NCI-H748 treated with DMSO at 0.1 percent for 48 hours (cell line): ENCODE measurements at regions not wholly inside any gene's neighbourhood (a gene's known extent, or its start where the extent isn't known, plus 50 kb on each side); places are given as distances from the start of the nearest gene placed in this dataset.
"Not testable (repeated sequence)": the region's sequence is repeated elsewhere in the genome, so short reads cannot be mapped to it uniquely, and the experiment has no call there.

Experiments used
- DNase-seq: peaks from one replicate; lab custom pipeline; 2025; lab: John Stamatoyannopoulos, UW

DNA sequence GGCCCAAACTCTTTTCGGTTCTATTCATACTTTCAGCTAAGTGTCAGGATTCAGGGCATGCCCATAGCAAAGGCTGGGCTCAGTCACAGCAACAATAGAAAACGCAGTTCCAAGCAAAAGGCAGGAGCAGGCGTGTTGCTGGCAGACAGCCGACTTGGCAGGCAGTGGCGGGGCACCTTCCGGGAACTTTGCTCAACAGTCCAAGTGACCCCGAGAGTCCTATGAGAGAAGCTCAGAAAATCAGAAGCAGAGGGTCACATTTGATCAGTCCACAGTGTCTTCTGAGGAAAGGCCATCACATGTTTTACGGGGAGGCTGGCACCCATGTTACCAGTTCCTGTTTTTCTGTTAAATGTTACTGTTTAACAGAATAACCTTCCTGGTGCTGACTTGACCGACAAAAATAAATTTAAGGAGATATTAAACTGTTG lies 115.0 kb downstream of the DACT1 start:
- no peak for DNase-seq

DNA sequence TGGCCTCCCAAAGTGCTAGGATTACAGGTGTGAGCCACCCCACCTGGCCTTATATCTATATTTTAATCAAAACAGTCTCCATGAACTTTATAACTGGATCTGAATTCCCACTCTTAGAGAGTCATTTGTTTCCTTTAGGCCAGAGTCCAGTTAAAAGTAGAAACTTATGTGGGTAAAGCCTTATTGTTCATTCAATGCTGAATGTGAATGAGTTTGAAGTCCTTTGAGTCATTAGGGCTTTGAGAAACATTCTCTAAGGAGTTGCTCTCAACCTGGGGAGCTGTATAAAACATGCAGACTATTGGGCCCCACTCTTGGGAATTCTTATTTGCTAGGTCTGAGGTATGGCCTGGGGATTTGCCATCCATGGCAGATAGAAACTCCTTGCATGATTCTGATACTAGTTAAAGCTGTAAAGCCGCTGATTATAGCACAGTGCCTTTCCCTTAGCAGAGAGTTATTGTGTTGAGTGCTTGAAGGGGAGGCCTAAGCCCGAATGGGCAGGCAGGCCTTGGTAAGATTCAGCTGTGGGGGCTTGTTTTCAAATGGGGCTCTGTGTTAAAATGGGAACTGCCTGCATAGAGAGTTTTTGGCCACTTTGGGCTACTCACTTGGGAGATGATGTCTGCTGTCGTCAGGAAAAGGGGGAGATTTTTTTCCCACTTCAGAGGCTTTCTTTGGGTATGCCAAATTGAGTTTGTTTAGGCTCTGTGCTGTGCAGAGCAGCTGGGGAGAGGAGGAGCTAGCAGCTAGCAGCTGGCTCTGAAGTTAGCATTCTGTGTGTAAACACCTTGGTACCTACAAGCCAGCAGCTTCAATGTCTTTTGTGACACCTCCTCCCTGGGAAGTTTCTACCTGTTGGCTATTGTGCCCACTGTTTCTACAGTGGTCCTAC lies 117.5 kb downstream of the DACT1 start:
- DNase-seq = peak; percentile 46

DNA sequence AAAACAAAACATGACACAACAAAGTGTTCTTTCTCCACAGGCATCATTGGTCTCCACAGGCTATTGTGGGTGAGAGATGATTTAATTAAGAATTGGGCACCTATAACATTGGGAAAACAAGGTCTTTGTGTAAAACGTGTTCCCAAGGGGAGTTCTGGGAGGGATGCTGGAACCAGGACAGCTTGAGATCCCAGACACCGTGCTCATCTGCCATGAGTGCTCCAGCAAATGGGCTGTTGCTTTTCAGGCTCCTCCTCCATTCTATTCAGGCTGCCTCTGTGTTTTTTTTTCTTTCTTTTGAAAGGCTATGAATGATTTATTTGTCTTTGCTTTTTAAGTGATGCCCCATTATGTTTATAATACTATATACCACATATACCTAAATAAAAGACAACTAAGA lies 122.4 kb downstream of the DACT1 start:
- no peak for DNase-seq

DNA sequence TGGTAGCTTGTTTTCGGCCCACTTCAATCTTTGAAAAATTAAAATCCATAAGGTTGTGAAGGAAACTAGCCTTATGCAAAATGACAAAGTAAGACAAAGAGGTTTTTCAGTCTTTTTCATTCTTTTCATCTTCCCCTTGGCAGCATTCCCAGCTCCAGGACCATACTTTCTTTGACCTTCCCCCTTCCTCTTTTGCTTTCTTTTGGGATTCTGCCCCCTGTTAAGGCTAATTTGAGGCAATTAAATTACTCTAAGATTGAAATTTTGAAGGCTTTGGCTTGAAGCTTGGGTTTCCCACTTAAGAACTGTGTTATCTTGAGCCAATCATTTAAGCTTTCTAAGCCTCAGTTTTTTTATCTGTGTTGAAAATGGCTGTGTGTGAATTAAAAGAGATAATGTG lies 124.9 kb downstream of the DACT1 start:
- no peak for DNase-seq

DNA sequence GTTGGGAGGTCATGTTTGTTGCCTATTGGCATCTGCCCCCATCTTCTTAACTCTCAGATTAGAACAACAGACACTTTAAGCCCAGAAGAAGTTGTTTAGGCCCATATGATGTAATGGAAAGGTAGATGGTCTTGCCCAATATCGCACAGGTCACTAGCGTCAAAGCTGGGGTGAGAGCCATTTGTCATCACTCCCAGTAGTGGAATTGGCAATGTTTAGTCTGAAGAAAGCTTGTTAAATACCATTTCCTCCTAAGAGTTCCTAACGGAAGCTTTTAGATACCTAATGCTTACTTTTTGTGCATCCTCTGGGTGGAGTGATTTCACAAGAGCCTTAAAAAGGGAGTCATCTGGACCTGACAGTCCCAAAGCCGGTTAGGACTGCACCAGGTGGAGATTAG lies 125.4 kb downstream of the DACT1 start:
- DNase-seq = no peak

DNA sequence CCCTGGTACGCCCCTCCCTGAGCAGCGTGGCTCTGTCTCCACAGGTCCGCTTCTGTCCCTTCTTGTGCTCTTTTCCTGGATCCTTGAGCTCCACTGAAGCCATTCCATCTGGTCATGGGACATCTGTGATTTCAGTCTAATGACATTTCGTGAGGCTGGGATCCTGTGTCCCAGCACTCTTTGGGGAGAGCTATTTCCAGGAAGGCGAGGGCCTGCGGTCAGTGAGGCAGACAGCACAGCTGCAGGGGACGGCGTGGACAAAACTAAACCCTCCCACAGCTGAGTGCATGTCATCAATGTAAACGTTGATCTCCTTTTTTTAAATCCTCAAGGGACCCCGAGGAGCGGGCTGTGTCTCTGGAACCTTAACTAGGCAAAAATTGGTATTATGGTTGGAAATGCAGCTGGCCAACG lies 127.7 kb downstream of the DACT1 start:
- DNase-seq = no peak

DNA sequence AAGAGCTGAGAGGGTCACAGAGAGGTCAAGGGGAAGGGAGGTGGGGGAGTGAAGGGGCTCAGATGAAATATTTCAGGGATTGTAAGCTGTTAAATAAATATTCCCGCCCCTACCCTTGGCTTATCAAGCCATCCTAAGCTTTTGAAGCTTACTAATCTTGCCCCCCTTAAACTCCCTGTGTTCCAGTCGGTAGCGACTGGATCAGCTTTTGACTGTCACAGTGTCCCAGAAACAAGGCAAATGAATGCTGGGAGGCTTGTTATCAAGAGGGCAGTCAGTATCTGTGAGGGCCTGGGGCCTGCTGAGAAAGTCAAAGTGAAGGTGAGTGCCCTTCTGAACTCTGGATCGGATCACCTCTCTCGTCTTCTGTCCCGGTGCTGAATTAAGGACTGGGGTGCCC lies 128.1 kb downstream of the DACT1 start:
- DNase-seq = no peak

DNA sequence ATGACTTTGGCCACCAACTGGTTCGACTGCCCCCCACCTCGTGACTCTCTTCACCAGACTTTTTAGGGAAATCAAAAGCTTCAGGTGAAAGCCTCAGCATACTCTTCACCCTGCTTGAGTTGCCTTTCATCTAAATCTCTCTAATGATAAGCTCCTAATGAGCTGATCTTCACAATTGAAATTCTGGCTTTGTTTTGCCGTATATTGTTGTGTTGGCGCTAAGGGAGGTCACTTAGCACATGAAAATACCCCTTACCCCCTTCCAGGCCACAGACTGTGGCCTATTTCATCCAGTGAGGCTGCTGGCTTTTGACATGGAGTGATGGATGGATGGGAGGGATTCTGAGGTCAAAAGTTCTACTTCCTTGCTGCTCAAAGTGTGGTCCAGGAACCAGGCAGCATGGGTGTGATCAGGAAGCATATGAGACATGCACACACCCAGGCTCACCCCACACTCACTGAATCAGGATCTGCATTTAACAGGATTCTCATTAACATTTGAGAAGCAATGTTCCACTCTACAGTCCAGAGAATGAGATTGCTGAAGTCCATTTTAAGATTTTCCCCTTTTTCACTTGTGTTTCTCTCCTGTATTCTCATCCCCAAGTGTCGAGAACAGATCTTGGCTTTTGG lies 131.4 kb downstream of the DACT1 start:
- no peak for DNase-seq

DNA sequence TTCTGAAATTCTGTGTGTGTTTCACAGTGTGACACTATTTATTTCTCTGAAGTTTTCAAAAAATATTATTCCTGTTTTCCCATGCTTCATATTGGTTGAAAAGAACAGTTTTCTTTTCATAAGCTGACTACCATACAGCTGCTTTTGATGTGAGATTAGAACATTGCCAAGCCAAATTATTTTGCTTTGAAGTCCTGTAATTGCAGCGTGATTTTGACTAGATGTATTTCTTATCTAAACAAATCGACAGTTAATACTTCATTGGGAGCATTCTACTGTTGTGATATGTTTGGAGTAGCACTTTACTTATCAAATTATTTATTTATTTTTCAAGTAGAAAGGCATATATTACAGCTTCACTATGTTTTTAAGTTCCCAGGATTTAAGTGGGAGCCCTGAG lies 132.0 kb downstream of the DACT1 start:
- DNase-seq = no peak

DNA sequence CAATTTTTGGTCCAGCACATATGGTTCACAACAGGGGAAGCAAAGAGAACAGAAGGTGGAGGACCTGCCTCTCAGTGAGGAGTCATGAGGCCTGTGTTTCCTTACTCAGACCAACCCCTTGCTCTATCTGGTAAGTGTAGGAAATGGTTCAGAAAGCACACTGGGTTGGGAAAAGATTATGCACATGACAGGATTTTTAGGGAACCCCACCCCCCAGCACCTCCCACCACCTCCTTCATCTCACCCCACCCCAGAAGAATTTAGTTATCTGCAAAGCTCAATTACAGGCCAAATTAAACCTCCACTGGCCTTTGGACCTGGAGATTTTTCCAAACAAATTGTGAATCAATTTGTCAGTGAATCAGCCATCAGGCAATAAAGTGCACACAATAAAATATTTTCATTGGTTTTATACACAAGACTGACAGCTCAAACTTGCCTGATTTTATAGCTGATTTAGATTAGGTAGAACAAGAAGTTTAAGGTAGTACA lies 132.8 kb downstream of the DACT1 start:
- DNase-seq = no peak

DNA sequence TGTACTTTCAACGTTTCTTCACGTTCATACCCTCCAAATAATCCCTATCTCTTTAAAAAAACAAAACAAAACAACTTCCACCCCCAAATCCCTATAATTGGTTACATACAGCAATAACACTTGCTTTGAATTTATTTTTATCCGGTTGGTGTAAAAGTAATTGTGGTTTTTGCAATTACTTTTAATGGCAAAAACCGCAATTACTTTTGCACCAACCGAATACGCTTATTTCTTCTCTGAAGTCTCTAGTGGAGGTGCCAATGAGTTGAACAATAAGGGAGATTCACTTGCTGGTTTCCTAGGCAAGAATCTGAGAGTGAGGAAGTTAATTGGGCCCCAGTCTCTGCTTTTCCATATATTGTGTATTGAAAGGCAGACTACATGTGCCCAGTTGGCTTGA lies 133.3 kb downstream of the DACT1 start:
- DNase-seq = no peak

DNA sequence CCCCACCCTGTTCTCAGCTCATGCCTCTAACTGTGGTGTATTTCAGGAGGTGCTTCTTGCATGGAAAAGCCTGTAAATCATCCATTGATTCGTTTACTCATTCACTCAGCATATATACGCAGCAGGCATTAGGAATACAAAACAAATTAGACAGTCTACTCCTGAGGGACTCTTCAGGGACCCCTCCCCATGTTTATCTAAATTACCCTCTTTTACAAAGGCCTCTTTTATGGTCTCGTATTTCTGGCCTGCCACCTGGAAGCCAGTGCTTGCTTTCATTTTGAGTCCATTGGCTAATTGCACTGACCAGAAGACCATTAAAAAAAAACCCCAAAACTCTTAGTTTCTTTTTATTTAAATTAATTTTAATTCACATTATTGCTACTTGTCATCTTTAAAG lies 134.4 kb downstream of the DACT1 start:
- peak; percentile 97 for DNase-seq

DNA sequence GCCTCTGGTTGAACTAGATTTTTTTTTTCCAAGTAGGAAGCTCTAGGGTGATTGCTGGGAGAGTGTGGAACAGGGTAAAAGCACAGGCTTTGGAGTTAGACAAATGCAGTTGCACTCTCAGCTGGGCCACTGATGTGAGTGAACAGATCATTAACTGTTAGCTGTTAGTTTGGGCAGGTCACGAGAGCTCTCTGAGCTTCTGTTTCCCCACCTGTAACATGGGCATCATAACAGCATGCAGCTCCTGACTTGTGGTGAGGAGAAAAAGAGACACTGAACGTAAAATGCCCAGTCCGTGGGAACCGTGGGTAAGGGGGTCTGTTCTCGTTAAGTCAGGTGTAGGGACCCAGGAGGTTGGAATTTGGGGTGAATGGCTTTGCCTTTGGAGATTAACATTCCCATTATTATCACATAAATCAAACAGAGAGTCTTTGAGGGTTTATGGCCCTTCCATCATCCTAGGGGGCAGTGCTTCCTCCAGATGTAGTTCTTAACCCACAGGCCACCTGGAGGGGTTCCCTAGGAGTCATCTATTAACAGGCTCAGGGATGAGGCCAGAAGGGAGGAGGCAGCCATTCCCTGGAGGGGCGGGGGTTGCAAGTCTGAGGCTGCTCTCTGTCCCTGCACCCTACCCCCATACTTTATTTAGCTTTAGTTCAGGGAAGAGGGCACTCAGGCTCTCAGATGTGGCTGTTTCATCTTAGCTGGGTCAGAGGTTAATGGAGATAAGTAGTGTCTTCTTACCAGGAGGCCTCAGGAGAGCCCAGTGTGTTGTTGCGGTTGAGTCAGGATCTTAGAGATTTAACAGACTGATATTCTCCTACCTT lies 135.2 kb downstream of the DACT1 start:
- DNase-seq = peak; percentile 67

DNA sequence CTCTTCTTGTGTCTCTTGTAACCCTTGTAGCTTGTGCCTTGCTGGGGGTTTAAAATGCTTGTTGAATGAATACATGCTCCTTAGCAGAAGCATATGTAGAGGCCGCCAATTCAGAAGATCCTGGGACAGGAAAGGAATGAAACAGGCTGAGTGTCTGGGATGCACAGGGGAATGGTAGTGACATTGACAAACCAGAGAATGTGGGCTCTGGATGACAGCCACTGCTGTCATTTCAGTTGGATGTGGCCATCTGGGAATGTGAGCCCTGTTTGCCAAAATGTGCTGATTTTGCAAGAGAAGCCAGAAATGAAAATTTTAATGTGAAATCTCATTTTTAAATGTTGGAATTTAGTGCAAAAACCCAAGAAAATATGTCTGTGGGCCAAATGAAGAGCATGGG lies 136.8 kb downstream of the DACT1 start:
- no peak for DNase-seq

DNA sequence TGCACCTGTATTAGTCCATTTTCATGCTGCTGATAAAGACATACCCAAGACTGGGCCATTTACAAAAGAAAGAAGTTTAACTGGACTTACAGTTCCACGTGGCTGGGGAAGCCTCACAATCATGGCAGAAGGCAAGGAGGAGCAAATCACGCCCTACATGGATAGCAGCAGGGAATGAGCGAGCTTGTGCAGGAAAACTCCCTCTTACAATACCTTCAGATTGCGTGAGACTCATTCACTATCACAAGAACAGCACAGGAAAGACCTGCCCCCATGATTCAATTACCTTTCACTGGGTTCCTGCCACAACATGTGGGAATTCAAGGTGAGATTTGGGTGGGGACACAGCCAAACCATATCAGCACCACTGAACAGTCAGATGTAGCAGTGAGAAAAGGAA lies 137.4 kb downstream of the DACT1 start:
- DNase-seq = not testable (repeated sequence)

DNA sequence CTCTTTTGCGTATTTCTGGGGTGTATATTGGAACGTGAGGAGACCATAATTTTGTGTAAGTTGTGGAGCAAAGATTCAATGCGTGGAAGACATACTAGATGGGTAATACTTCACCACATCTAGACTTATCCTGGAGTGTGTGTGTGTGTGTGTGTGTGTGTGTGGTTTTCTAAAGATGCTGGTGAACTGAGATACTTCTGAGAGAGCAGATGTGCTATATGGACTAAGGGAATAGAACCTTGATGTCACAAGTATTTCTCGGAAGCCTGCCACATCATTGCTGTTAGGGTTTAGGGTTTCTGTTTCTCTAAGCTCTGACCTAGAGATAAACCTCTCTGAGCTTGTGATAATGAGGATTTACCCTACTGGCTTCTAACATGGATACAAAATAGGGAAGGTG lies 138.8 kb downstream of the DACT1 start:
- DNase-seq = no peak

DNA sequence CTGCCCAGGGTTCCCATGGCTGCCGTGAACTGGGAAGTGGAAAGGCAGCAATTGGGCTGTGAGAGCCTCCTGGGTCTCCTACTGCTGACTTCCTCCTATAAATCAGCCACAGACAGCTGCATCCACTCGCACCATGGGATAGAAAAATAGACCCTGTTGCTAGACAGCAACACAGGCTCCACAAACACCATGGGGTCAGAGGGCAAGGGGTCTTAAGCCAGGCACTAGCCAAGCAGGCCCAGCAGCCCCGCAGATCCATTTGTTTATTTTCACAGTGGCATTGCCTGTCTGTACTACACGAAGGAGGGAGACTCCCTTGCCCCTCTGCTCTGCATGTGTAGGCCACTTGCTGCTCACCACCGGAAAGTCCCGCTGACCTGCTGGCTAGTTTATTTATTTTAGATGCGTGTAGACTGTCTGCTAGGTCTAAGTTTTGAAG lies 139.8 kb downstream of the DACT1 start:
- DNase-seq = no peak

DNA sequence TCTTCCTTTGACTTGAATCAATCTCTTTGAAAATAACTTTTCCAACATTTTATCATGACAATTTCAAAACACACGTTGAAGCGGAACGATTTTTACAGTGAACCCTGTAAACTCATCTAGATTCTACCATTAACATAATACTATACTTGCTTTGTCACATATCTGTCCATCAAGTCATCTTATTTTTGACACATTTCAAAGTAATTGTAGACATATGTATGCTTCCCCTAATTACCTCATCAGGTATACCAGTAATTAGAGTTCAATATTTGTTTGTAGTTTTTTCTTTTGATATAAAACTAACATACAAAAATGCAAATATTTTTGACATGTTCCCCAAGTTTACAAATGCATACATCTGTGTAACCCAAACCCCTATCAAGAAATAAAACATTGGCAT lies 140.4 kb downstream of the DACT1 start:
- DNase-seq = no peak

DNA sequence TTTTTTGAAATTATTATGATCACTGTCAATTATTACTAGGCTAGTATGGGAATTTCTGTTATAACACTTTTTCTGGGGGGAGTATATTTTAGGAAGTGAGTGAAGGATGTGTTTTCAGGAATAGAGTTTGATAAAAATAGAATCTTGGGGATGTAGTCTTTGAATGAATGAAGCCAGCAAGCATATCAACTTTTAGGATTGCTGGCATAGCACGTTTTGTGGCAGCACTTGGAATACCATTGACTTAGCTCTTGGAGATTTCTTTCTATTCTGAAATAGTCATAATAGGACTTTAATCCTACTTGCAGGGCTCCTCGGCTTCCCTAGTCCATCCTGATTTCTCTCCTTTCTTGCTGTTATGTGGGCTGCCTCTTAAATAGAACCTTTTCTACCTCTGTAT lies 141.6 kb downstream of the DACT1 start:
- DNase-seq = no peak

DNA sequence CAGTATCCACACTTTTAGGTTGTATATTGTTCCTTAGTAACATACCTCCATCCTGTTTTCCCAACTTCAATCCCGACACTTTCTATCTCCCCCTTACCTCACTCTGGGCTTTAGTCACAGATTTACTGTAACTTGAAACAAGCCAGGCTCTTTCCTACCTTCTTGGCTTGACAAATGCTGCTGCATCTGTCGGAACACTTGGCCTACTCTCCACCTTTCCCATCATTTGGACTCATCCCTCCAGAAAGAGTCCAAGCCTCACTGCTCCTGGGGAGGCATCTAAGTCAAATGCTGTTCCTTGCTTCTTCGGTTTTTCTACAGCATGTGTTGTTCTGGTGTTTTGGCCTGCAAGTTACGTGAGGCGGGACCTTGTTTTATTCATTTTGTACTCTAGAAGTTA lies 142.4 kb downstream of the DACT1 start:
- DNase-seq = no peak

DNA sequence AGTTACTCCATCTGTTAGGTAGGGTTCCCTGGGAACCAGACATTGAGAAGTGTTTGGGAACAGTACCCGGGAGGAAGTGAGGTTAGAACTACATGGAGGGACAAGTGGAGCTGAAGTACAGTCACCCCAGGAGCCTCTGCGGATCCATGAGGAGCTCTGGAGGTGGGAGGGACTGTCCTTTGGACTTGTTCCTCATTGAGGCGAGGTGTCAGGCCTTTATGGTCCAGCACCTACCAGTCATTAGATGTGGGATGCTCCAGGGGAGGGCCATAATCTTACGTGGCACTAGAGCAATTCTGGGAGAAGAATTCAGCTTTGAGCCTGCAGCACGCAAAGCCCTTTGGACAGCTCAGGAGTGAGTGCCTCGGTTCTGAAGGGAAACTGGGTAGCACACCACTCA lies 142.8 kb downstream of the DACT1 start:
- DNase-seq = no peak

DNA sequence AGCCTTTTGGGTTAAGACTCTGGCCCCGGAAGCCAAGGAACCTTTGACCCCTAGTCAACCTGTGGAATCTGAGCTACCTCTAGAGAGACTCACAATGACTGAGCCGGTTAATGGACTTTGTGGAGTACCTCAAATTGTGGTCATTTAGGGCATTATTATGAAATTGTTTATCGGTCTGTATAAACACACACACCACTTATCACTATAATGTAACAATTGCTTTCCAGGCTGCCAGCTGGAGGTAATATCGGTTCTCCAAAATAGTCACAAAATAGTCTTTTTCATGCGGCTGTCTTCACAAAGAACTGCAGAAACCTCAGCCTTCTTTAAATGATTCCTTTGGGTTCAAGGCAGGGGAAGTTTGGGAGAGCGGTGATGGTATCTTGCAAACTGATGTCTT lies 144.2 kb downstream of the DACT1 start:
- peak; percentile 30 for DNase-seq
